ENCODE measurements at regions not wholly inside any gene's neighbourhood (a gene's known extent, or its start where the extent isn't known, plus 50 kb on each side); places are given as distances from the start of the nearest gene placed in this dataset.

GRCh38 chr6:156515242-156515641 lies 261.9 kb upstream of the ARID1B start:
- TF ChIP-seq GATA2 (IDR thresholded peaks at IDR 0.05; ENCODE audit: low read depth, low read length) = no peak
- TF ChIP-seq GATA3 (IDR thresholded peaks at IDR 0.05; ENCODE audit: low read depth, low read length) = no peak
